22Rv1 (cell line): ENCODE measurements at regions not wholly inside any gene's neighbourhood (a gene's known extent, or its start where the extent isn't known, plus 50 kb on each side); places are given as distances from the start of the nearest gene placed in this dataset.

Source experiments
- H3K27ac ChIP-seq: fragments of 450-650 bp; 2 replicates; pipeline ENCODE4 v1.5.1; 2017
- CTCF ChIP-seq: fragments of 450-650 bp; IDR thresholded peaks from 2 replicates; pipeline ENCODE4 v1.5.1; 2017; ENCODE audit warnings: mild to moderate bottlenecking
- ZFX ChIP-seq: fragments of 450-650 bp; IDR thresholded peaks from 2 replicates; pipeline ENCODE4 v1.6.1; 2017; ENCODE audit warnings: antibody characterized with exemption, borderline replicate concordance

- no peak overlapping the region for H3K27ac ChIP-seq
- TF ChIP-seq CTCF, result no peak
- TF ChIP-seq ZFX, result no peak
These were observed 198.9 kb downstream of the MID1IP1 start for GRCh38 chrX:38999967-39000745.

- TF ChIP-seq CTCF, result no peak
- TF ChIP-seq ZFX, result no peak
- no peak overlapping the region for H3K27ac ChIP-seq
These were observed 199.5 kb downstream of the MID1IP1 start for GRCh38 chrX:39000802-39001201.

GRCh38 chrX:39002466-39002865, 201.2 kb downstream of the MID1IP1 start:
- no peak for TF ChIP-seq CTCF
- no peak for TF ChIP-seq ZFX
- H3K27ac ChIP-seq, result no peak overlapping the region

- no peak for TF ChIP-seq ZFX
- TF ChIP-seq CTCF, result no peak
- H3K27ac ChIP-seq, result no peak overlapping the region
These were observed 207.3 kb downstream of the MID1IP1 start for GRCh38 chrX:39008549-39008948.

- no peak overlapping the region for H3K27ac ChIP-seq
- TF ChIP-seq CTCF, result no peak
- TF ChIP-seq ZFX, result no peak
These were observed 210.4 kb downstream of the MID1IP1 start for GRCh38 chrX:39011454-39012221.

- TF ChIP-seq CTCF, result no peak
- no peak for TF ChIP-seq ZFX
- H3K27ac ChIP-seq, result no peak overlapping the region
These were observed 211.4 kb downstream of the MID1IP1 start for GRCh38 chrX:39012621-39013111.

- TF ChIP-seq CTCF (no peak), ZFX (no peak)
- H3K27ac ChIP-seq, result no peak overlapping the region
These were observed 215.3 kb downstream of the MID1IP1 start for GRCh38 chrX:39016556-39016955.
